ENCODE measurements at regions not wholly inside any gene's neighbourhood (a gene's known extent, or its start where the extent isn't known, plus 50 kb on each side); places are given as distances from the start of the nearest gene placed in this dataset.
"Not testable (repeated sequence)": the region's sequence is repeated elsewhere in the genome, so short reads cannot be mapped to it uniquely, and the experiment has no call there.

DNA sequence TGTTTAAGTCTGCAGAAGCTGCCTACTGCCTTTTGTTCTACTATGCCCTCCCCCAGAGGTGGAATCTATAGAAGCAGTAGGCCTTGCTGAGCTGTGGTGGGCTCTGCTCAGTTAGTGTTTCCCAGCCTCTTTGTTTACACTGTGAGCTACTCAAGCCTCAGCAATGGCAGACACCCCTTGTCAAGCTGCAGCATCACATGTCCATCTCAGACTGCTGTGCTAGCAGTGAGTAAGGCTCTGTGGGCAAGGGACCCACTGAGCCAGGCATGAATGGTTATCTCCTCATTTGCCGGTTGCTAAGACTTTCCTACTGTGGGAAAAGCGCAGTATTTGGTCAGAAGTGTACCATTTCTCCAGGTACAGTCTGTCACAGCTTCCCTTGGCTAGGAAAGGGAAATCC, 167.4 kb upstream of the IGFBP3 start:
- not testable (repeated sequence) for DNase-seq

DNA sequence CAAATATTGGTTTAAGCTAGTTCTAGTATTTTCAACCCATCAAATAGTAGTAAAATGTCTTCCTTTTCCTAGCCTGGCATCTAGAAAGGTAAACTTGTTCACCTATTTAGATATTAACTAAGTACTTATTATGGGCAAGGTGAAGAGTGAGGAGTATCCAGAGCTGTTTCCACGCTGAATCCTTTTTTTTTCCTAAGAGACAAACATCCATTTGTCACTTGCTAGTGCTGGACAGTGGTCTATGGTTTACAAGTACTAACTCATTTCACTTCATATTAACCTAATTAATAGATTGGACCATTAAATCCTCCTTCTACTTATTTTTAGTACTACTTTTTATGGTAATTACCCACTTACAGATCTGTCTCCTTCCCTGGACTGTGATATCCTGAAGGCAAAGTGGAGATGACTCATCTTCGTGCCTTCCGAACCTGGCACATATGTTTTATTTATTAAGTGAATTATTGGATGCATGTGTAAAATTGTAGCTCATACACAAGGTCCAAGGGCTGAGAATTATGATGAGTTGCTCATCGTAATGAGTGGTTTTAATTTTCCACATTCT, 159.6 kb upstream of the IGFBP3 start:
- DNase-seq = no peak

DNA sequence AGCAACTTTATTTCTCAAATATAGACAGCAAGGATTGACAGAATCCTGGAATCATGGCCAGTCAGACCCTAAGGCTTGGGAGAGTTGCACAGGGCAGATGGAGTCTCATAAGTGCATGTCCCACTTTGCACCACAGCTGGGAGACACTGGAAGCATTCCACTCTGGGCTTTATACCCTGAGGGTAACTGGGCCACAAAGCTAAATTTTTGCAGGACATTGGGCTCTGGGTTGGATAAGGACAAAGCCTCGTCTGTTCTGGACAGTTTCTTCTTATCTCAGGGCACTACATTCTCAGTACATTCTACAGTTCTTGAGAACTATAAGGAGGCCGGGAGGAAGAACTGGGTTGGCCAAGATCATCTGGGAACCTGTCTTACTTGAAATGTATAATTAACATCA, 158.3 kb upstream of the IGFBP3 start:
- DNase-seq = no peak

DNA sequence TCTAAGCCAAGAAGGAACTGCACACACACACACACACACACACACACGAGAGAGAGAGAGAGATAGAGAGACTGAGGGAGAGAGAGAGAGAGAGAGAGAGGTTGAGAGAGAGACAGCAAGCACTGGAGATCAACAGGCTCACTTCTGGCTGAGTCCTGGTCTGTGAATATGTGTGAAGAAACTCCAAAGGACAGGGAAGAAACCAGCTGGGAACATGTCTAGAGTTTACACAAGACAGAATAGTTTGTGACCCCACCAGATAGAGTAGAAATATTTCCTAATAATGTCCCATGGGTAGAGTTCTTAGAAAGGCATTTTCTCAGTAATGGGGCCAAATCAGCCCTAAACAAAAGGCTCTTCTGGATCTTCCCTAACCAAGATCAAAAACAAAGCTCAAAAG, 155.5 kb upstream of the IGFBP3 start:
- no peak for DNase-seq

DNA sequence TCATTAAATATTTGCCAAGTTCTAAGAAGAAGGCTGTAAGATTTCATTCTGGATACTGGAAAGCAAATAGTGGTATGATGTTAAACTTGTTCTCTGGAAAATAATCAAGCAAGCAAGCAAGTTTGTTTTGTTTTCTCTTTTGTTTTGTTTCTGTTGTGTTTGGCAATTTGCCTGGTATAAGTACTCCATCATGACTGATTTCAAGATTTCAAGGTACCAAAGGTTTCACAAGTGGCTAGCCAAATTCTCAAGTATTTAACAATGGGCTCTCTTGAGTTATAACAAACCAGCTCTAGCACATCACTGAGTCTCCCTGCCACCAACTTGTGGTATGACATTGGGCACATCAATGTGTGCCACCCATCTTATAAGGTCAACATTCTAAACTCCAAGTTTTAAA, 151.7 kb upstream of the IGFBP3 start:
- DNase-seq = no peak

DNA sequence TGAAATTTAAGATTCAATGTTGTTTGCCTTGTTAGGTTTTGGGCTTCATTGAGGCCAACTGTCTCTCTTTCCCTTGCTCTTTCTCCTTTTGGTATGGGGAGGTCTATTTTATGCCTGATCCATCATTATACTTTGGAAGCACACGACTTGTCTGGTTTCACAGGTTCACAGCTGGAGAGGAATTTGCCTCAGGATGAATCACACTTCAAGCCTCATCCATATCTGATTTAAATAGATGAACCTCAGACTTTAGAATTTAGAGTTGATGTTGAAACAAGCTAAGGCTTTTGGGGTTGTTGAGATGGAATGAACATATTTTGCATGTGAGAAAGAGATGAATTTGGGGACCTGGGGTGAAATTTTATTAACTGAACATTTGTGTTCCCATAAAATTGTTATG, 150.5 kb upstream of the IGFBP3 start:
- DNase-seq = no peak

DNA sequence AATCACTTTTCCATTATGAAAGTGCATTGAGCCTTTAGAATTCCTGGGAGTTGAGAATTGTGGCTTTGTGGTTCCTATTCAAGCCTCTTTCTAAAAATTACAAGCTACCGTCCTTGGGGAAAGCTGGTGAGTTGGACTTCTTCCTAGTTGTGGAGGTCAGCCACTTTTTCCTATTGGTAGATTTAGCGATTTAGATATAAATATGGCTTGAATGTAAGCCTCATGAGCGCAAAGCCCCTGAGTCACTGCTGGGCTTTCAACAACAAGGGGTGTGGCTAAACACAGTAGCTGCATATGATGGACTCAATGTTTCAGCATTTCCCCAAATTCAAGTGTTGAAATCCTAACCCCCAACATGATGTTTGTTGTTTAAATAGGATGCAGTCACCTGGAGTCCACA, 150.0 kb upstream of the IGFBP3 start:
- no peak for DNase-seq

DNA sequence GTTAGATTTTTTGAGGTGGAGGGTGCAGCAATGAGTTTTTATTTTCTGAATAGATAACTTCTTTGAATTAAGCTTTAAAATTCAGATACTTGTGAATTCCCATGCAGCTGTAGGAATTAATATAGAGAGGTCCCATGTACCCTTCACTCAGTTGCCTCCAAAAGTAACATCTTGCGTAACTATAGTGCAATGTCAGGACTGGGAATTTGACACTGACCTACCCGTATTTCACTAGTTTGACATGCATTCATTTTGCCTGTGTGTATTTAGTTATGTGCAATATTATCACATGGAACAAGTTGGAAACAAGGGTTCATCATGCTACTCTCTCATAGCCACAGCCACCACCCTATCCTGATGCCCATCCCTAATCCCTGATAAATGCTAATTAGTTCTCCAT, 147.1 kb upstream of the IGFBP3 start:
- DNase-seq = no peak

DNA sequence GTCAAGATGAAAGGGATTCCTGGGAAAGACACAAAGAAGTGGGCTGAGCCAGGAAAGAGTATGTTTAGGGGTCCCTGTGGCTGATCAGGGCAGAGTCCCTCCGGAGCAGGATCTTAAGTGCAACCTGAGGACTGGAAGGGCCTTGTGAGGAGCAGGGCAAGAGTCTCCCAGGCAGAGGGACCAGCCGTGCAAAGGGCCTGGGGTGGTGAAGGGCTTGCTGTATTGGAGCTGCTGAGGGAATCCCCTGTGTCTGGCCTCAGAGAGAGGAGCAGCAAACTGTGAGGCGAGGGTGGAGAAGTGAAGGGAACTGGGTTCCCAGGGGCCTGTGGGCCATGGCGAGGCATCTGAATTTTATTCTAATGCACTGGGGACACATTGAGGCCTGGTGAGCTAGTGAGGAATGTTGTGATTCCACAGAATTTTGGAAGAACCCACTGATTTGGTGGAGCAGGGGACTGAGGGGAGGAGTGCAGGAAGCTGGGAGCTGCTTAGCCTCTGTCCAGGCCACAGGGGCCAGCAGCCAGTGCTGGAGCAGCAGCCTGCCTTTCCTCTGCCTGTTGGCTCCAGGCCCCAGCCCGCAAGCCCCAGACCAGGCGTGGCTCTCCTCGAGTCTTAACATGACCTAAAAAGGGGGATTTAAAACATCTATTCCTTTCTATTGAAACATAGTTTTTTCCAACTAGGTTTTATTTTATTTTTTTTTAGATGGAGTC, 138.4 kb upstream of the IGFBP3 start:
- no peak for DNase-seq

DNA sequence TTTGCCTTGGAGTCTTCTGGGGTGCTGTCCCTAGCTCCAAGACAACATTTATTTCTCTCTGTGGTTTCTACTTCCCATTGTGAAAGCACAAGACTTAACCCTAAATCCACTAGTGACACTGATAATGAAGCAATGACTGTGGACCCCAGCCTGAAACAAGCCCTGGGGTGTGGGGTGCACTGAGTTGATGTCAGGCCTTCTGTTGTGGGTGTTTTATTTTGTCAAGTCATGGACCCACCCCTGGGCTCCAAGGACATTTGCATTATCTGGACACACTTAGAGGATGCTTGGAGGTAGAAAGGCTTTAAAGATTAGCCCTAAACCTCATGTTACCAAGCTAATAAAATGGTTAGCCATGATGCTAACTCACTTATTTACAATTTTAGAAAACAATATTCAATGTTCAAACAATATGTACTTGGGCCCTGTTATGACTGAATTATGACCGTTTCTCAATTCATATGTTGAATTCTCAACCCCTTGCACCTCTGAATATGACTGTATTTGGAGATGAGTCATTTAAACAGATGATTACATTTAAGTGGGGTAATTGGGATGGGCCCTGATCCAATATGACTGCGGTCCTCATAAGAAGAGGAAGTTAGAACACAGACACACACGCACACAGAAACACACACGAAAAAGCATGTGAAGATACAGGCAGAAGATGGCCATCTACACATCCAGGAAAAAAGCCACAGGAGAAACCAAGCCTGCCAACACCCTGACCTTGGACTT, 137.2 kb upstream of the IGFBP3 start:
- DNase-seq = no peak

DNA sequence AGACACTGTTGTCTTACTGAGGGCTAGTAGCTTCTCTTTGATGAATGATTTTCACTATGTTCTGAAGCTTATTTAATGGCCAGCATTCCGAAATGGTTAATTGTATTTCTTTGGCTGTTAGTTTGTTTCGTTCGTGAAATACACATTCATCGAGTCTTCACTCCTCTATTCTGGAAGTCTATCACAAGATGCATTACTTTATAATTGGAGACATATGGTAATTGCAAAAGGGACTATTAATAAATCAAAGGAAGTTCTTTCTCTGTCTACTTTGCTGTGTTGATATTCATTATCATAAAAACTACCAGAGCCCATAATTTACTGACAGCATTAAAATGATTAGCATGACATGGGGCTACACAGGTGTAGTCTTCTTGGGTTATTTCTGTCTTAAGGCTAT, 133.8 kb upstream of the IGFBP3 start:
- DNase-seq = no peak

DNA sequence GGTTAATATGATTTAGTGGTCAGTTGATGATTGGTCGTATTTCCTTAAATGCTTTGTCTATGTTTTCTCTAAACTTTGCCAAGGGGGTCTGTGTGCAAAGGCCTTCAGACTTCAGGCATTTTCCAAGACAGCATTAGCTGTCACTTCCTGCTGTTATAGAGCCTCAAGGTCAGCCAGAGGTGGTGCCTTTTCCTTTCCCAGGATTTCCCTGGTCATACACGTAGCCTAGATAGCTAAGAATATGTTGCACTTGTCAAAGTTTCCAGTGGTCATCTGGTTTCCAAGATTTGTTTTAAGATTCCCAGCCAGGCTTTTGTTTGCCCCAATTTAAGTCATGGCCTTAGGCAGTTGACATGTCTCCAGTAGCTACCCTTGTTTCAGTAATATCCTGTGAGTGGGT, 133.2 kb upstream of the IGFBP3 start:
- DNase-seq = no peak

DNA sequence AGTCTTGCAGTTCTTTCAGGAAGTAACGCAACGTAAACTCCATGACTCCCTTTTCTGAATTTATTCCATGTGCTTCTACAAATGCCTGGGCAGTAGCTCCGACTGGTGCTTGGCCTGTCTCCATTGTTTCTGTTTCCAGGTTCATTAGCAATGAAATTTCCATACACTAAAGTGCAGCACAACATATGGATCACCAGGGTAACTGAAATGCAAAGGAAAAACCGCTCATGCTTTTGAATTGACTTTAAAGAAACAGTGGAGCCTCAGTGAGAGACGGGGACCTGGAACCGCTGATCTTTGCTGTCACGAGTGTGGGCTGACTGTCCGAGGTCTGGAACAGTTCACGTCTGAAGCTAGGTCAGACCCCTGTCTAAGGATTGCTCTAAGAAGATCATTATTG, 126.5 kb upstream of the IGFBP3 start:
- DNase-seq = no peak

DNA sequence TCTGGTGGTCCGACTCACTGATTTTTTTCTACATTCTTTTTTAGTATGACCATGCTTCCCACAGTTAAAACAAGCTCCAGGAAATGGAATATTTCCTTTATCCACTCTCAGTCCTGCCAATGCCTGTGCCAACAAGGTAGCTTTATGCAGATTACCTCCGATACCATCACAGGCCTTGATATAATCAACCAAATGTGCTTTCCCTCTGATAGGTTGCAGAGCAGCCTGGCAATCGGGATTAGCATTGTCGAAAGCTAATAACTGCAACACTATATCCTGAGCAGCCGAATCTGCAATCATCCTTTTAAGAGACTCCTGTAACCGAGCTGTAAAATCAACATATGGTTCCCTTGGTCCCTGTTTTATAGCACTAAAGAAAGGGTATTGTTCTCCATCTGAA, 122.3 kb upstream of the IGFBP3 start:
- DNase-seq = not testable (repeated sequence)

DNA sequence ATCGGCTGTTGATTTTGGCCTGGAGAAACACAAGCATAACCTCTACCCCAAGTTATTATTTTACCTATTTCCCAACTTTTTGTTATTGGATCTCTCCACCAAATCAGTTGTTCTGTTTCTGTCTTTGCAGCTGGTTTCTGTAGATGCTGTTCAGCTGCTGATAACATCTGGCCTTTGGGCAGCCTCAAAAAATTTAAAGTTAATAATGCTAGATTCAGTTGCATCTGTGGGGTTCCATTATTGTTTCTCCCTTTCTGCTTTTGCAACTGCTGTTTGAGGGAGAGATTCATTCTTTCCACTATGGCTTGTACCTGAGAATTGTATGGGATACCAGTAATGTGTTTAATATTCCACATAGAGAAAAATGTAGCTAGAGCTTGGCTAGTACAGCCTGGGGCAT, 118.7 kb upstream of the IGFBP3 start:
- not testable (repeated sequence) for DNase-seq

DNA sequence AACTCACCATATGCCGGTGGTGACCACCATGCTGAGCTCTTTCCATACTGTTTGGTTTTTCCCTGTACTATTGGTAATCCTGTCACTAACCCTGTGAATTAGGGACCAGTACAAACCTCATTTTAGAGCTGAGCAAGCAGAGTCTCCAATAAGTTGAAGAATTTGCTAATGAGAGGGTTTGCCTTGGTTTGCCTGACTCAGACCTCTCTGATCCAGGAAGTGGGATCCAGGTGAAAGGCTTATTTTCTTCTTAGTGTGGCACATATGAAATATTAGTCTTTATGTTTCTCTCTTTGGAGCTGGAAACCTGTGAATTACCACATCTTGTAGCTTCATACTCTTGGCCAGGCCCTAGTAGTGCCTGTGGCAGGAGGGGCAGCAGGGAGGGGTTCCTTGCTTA, 114.1 kb upstream of the IGFBP3 start:
- no peak for DNase-seq

DNA sequence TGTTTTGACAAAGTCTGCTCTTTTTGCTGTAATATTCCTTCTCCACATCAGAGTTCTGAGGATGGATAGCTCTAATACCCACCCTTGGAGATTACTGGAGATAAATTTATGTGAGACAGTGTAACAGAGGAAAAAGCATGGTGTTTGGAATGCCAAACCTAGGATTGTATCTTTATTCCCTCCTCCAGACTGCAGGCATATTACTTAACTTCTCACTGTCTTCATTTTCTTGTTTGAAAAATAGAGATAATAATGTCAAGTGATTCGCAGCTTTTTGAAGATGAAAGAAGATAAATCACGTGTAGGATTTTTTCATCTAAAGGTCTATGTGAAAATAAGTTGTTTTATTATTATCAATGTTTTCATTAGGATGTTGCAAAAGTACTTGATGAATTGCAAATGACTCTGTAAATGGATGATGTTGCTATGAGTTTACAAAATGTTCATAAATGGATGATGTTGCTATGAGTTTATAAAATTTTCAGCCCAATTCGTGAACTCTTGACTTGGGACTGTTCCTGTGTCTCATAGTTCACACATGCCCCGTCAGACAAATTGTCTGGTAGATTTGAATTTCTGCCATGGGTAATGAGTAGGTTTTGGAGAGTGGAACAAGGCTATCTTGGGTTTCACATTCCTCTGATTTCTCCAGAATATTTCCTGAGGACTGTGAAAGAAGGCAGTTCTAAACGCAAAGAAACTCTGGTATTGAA, 113.1 kb upstream of the IGFBP3 start:
- no peak for DNase-seq

DNA sequence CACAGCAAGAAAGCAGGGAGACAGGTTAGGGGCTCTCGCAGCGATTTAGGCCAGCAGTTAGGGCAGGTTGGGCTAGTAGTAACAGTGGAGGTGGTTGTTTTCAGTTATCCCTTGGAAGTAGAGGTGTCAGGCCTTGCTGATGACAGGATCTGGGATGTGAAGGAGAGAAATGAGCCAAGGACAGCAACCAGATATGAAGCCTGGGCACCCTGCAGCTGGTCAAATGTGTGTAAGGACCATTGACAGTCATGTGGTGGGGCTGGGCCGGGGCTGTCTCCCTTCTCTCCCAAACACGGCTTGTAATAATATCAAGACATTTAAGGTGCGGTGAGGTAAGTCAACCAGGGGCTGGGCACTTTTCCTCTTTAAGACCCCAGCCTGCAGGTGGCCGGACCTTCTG, 112.5 kb upstream of the IGFBP3 start:
- no peak for DNase-seq

DNA sequence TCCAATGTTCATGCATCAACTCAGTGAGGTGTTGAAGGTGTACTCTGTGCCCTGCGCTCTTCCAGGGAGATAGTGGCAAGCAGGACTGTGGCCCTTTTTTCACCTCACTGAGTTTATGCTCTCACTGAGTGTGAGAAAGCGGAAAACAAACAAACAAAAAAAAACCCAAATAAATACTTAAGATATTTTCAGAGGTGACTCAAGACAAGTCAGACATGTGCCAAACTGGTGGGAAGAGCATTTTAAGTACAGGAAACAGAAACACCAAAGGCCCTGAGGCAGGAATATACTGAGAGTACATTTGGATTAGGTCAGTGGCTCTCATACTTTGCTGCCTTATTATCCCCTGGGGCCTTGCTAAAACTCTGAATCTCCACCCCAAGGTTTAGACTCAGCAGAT, 111.9 kb upstream of the IGFBP3 start:
- DNase-seq = no peak

DNA sequence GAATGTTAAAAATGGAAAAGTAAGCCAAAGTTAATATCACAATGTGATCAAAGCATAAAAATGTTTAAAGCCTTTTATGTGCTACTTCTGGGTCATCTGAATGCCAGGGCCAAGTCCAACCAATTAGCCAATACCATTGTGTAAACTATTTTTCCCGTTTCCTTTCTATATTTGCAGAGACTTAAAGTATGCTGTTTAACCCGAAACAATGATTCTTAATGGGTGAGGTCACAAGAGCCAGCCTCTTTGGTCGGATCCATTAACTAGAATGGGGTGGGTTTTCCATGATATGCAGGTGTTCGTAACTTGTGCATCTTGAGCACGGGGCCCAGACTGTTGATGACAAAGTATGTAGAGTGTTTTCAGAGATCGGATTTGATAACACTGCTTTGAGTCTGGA, 111.3 kb upstream of the IGFBP3 start:
- no peak for DNase-seq

DNA sequence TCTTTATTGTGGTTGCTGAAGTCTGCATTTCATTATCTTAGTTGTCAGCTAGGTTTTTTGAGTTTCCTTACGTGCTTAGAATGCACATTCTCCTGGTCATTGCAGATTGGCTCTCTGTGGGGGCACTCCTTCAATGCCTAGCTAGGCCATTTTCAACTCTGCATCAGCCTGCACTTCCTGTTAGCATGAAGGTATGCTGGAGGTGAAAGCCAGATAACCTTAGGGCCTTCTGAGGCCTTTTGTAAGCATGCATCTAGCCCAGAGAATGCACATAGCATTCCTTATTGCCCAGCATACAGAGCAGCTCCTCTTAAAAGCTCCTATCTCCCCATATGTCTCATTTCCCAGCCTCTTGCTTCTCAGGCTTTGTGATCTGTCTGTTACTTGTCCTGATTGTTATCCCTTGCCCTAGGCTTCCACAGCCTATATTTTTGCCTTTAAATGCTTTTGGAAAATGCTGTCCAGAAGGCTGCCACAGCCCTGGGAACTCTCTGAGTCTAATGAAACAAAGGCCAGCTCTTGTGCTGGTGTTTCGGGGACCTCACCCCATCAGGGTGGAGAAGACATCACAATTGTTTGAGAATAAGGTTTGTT, 108.1 kb upstream of the IGFBP3 start:
- DNase-seq = no peak

DNA sequence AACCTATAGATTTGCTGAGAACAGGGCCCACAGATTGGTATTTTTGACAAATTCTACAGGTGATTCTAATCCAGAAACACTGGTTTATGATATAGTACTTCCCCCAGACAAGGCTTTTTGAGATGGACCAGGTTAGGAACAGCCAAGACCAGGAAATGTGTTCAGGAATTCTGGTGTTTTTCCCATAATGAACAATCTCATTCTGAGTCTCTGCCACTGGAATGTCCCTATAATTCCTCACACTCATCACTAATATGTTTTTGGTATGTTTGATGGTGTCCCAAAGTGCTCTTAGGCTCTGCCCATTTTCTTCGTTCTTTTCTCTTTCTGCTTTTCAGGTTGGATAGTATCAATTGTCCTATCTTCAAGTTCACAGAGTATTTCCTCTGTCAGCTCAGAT, 107.2 kb upstream of the IGFBP3 start:
- DNase-seq = no peak

DNA sequence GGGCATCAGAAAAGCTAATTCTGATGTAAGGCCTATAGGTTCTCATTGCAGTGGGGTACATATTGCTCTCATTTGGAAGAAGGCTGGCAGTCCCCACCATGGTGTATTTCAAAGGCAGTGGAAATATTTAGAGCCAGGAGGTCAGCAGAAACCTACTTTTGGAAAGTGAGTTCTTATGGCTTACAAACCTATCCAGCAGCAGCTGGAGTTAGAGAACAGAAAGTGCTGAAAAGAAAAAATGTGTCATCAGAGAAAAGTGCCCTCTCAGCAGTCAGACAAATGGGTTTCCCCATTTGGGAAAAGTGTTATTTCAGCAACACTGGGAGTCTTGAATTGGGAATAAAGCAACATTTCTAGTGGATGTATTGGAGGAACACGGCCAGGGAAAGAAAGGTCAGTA, 105.7 kb upstream of the IGFBP3 start:
- no peak for DNase-seq

Data from retina (tissue), 1 donor.